Spleen (tissue), 7 donors: ENCODE measurements at regions not wholly inside any gene's neighbourhood (a gene's known extent, or its start where the extent isn't known, plus 50 kb on each side); places are given as distances from the start of the nearest gene placed in this dataset.

ENCODE experiments used
- POLR2A ChIP-seq, 3 donors: fragments of 450-650 bp; IDR thresholded peaks; one replicate each; pipeline ENCODE4 v1.5.1; 2017; ENCODE audit warnings: antibody characterized with exemption in 3 of 3, mild to moderate bottlenecking in 1 of 3
- TF ChIP-seq, protein P1 (sequence below), 11 experiments: fragments of 200-600 bp in 7 of 11; fragments of 450-650 bp in 4 of 11; sonication (generic) in 4 of 11; IDR thresholded peaks in 8 of 11; conservative IDR thresholded peaks in 3 of 11; 1 replicate in 7 of 11; 2 replicates in 4 of 11; pipeline versions ENCODE4 v1.4.0 to v1.8.0; 2016 to 2021; ENCODE audit warnings: antibody characterized with exemption in 11 of 11, inconsistent platforms in 4 of 11, mild to moderate bottlenecking in 1 of 11
- donor health status: DM: no; HTN: no; CAD: no; lungs with moderate emphysema.
- donor health status: DM: no; HTN: no; CAD: no.
- donor health status: DM: no; HTN: no; CAD: no.

DNA sequence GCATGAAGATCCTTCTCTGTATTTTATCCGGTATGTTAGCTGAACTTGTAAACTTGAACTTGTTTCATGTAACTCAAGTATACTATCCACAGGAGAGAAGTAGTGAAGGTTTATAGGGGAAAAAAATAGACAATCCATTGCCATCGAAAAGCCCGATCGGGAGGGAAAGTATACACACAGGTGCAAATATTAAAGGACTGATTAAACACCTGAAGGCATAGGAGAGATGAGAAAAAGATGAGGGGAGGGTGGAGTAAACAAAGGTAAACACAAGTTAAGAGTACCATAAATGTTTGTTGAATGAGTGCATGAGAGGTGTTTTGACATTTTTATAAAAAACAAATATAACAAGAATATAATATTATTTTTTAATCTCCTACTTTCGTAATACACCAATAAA is 64.3 kb upstream of the CITED2 start:
- TF ChIP-seq, protein P1, sequence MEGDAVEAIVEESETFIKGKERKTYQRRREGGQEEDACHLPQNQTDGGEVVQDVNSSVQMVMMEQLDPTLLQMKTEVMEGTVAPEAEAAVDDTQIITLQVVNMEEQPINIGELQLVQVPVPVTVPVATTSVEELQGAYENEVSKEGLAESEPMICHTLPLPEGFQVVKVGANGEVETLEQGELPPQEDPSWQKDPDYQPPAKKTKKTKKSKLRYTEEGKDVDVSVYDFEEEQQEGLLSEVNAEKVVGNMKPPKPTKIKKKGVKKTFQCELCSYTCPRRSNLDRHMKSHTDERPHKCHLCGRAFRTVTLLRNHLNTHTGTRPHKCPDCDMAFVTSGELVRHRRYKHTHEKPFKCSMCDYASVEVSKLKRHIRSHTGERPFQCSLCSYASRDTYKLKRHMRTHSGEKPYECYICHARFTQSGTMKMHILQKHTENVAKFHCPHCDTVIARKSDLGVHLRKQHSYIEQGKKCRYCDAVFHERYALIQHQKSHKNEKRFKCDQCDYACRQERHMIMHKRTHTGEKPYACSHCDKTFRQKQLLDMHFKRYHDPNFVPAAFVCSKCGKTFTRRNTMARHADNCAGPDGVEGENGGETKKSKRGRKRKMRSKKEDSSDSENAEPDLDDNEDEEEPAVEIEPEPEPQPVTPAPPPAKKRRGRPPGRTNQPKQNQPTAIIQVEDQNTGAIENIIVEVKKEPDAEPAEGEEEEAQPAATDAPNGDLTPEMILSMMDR (IDR thresholded peaks at IDR 0.05 in 8 of 11, conservative IDR thresholded peaks at IDR 0.05 in 3 of 11) = no peak
- no peak for TF ChIP-seq POLR2A (IDR thresholded peaks at IDR 0.05)
